SU-DHL-6 (cell line): ENCODE measurements at regions not wholly inside any gene's neighbourhood (a gene's known extent, or its start where the extent isn't known, plus 50 kb on each side); places are given as distances from the start of the nearest gene placed in this dataset.

Experiments used
- H2AFZ ChIP-seq: fragments of 200-600 bp; sonication (generic); 2 replicates; pipeline ENCODE4 v1.6.1; 2014; ENCODE audit warnings: low read depth, mild to moderate bottlenecking, moderate library complexity, mixed read lengths, antibody characterized with exemption, low read length; ENCODE audit not compliant: severe bottlenecking
- H3F3A ChIP-seq: fragments of 200-600 bp; shearing (Covaris generic); 2 replicates; pipeline ENCODE4 v1.6.0; 2016; ENCODE audit warnings: antibody characterized with exemption, mild to moderate bottlenecking; ENCODE audit not compliant: insufficient read depth
- H3K27ac ChIP-seq: fragments of 200-600 bp; sonication (generic); 2 replicates; pipeline ENCODE4 v1.5.1; 2016; ENCODE audit warnings: low read depth, mild to moderate bottlenecking, low read length, moderate library complexity, mixed read lengths
- H3K27me3 ChIP-seq: fragments of 200-600 bp; sonication (generic), shearing (Covaris generic); 2 replicates; pipeline ENCODE4 v1.6.0; 2014; ENCODE audit warnings: mild to moderate bottlenecking, low read length
- H3K36me3 ChIP-seq: fragments of 200-600 bp; sonication (generic); 2 replicates; pipeline ENCODE4 v1.6.1; 2014; ENCODE audit warnings: mild to moderate bottlenecking, low read length, mixed read lengths
- H3K4me2 ChIP-seq: fragments of 300-600, 200-600 bp; shearing (Covaris generic), sonication (generic); 2 replicates; pipeline ENCODE4 v1.6.0; 2014; ENCODE audit warnings: low read length, low read depth, mild to moderate bottlenecking; ENCODE audit not compliant: poor library complexity, severe bottlenecking
- H3K4me3 ChIP-seq: fragments of 200-600 bp; sonication (generic); 2 replicates; pipeline ENCODE4 v1.5.1; 2014; ENCODE audit warnings: antibody characterized with exemption, low read length, mild to moderate bottlenecking, mixed read lengths; ENCODE audit not compliant: insufficient read depth, poor library complexity, severe bottlenecking
- H3K79me2 ChIP-seq: fragments of 200-600 bp; sonication (generic); 2 replicates; pipeline ENCODE4 v1.6.1; 2014; ENCODE audit warnings: mild to moderate bottlenecking, low read length, moderate library complexity; ENCODE audit not compliant: insufficient read depth
- H3K9ac ChIP-seq: fragments of 200-600 bp; sonication (generic); 2 replicates; pipeline ENCODE4 v1.7.0; 2014; ENCODE audit warnings: mild to moderate bottlenecking, low read length
- H3K9me2 ChIP-seq: fragments of 200-600 bp; sonication (generic); replicated peaks from 2 replicates; pipeline ENCODE4 v1.6.1; 2014; ENCODE audit warnings: low read length; ENCODE audit not compliant: insufficient read depth
- H3K9me3 ChIP-seq: fragments of 200-600 bp; sonication (generic); 2 replicates; pipeline ENCODE4 v1.6.1; 2014; ENCODE audit warnings: low read length, mixed read lengths; ENCODE audit not compliant: insufficient read depth
- H4K20me1 ChIP-seq: fragments of 200-600 bp; sonication (generic); 2 replicates; pipeline ENCODE4 v1.6.1; 2014; ENCODE audit warnings: low read depth, mild to moderate bottlenecking, antibody characterized with exemption, low read length, moderate library complexity, mixed read lengths
- CTCF ChIP-seq: fragments of 200-600 bp; sonication (generic); IDR thresholded peaks from one replicate; pipeline ENCODE4 v1.5.1; 2017; ENCODE audit warnings: antibody characterized with exemption, mild to moderate bottlenecking, low read length, moderate library complexity; ENCODE audit not compliant: insufficient read depth, poor library complexity, severe bottlenecking
- EZH2phosphoT487 ChIP-seq: fragments of 200-600 bp; sonication (generic), shearing (Covaris generic); conservative IDR thresholded peaks from 2 replicates; pipeline ENCODE4 v1.6.1; 2018; ENCODE audit warnings: mild to moderate bottlenecking, antibody characterized with exemption, low read length, moderate library complexity, mixed read lengths

DNA sequence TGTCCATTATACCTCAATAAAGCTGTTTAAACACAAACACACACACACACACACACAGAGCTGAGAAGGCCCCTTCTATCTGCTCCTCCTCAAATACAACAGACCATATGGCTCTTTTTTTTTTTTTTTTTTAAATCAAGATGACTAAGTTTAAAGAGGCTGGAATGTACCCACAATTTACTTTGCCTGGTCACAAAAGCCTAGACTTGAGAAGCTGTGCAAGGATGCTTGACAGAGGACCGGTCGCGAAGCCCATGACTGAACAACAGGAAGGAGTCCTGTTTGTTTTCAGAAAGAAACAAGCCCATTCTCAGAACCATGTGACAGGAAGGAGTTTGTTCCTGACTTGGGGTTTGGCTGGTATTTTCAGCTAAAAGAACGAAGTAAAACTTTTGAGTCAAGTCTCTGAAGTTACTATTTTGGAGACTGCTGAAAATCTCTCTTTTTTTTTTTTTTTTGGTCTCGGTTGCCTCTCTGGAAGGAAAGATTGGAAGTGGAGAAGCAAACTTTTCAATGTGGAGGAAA, 650.9 kb upstream of the TENM3 start:
- TF ChIP-seq EZH2phosphoT487 (no peak), CTCF (no peak)

DNA sequence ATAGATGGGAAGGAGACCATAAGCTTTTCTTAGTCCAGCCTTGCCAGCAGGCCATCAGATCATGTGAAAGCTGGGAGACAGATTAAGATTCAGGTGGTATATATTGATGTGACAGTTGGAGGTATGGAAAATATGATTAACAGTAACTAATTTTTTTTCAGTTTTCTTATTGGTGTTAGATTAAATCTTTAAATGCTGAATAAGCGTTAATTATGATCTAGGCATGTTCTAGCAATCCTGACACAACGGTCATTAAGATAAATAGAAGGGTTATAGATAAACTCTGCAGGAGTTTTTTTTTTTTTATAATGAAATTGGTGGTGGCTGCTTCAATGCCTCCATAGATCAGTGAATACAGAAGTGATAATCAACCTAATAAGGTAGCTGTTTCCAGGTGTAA, 649.5 kb upstream of the TENM3 start:
- H2AFZ ChIP-seq: no peak overlapping the region
- H3K36me3 ChIP-seq: no peaks in the 10 kb centered on the region
- no peak overlapping the region for H3K4me2 ChIP-seq
- no peak for TF ChIP-seq CTCF
- no peaks in the 10 kb centered on the region for H3K79me2 ChIP-seq
- no peaks in the 10 kb centered on the region for H3F3A ChIP-seq
- H3K4me3 ChIP-seq: no peak overlapping the region
- no peaks in the 10 kb centered on the region for H4K20me1 ChIP-seq
- no peaks in the 10 kb centered on the region for H3K27me3 ChIP-seq
- no peak overlapping the region for H3K9ac ChIP-seq
- H3K9me2 ChIP-seq: peaks cover 5% of the 10 kb centered on the region; the same call in 1 of the 2 replicates
- H3K27ac ChIP-seq: no peak overlapping the region
- H3K9me3 ChIP-seq: no peaks in the 10 kb centered on the region

More for the DNA sequence above, 650.9 kb upstream of the TENM3 start:
- Histone ChIP-seq H3K79me2 (no peaks in the 10 kb centered on the region), H2AFZ (no peak overlapping the region), H3K4me2 (no peak overlapping the region), H3K4me3 (no peak overlapping the region), H3K9ac (no peak overlapping the region), H3K27ac (no peak overlapping the region), H4K20me1 (no peaks in the 10 kb centered on the region), H3K27me3 (no peaks in the 10 kb centered on the region), H3F3A (no peaks in the 10 kb centered on the region), H3K9me3 (no peaks in the 10 kb centered on the region), H3K9me2 (peaks cover 5% of the 10 kb centered on the region; the same call in 1 of the 2 replicates), H3K36me3 (no peaks in the 10 kb centered on the region)

- Histone ChIP-seq H3K9me3 (no peaks in the 10 kb centered on the region), H4K20me1 (no peaks in the 10 kb centered on the region), H3K27me3 (no peaks in the 10 kb centered on the region), H3K9me2 (peaks cover 5% of the 10 kb centered on the region; the same call in 1 of the 2 replicates), H3K27ac (no peak overlapping the region), H3F3A (no peaks in the 10 kb centered on the region), H3K36me3 (no peaks in the 10 kb centered on the region), H2AFZ (no peak overlapping the region), H3K79me2 (no peaks in the 10 kb centered on the region), H3K4me2 (no peak overlapping the region), H3K9ac (no peak overlapping the region), H3K4me3 (no peak overlapping the region)
- TF ChIP-seq EZH2phosphoT487 (no peak), CTCF (no peak)
Measured at GRCh38 chr4:181594188-181594587, 649.0 kb upstream of the TENM3 start.
